HCT116 (cell line): ENCODE measurements at regions not wholly inside any gene's neighbourhood (a gene's known extent, or its start where the extent isn't known, plus 50 kb on each side); places are given as distances from the start of the nearest gene placed in this dataset.

Experiments used
- ATAC-seq: fragments of 200-7000 bp; cut with Tn5 transposase; 2 replicates; pipeline ENCODE4 v1.9.1; 2020; ENCODE audit warnings: mild to moderate bottlenecking, moderate library complexity
- BruUV-seq: library from RNA; stranded (reverse); fragments of 400-500 nt; replicated peaks from 2 replicates; lab custom pipeline; 2021; lab: Mats Ljungman, UMichigan
- CTCF ChIA-PET: fragments of 300-600 bp; sonication (Branson Sonifier 250); formaldehyde crosslinking; loops from one replicate; lab custom pipeline; 2021; ENCODE audit warnings: antibody characterized with exemption; lab: Charles Lee
- POLR2A ChIA-PET: fragments of 300-600, 350-600 bp; sonication (Branson Sonifier 250); formaldehyde crosslinking; loops from one replicate; lab custom pipeline; 2021; ENCODE audit warnings: antibody characterized with exemption; lab: Charles Lee
- RAD21 ChIA-PET, 2 experiments: fragments of 300-600 bp; sonication (Branson Sonifier 250); formaldehyde crosslinking; loops; one replicate each; lab custom pipeline; 2023; ENCODE audit warnings: low total read pairs in 2 of 2; ENCODE audit not compliant: uncharacterized antibody in 2 of 2, unreplicated experiment in 2 of 2, low non-redundant PET in 1 of 2; lab: Charles Lee
- DNase-seq: peaks from one replicate; pipeline ENCODE4 v3.0.0-alpha.2; 2010; ENCODE audit warnings: low read depth, low spot score
- H2AFZ ChIP-seq: fragments of 200-600 bp; shearing (Covaris generic), sonication (generic); 2 replicates; pipeline ENCODE4 v1.6.1; 2017; ENCODE audit warnings: low read depth, mixed run types, mixed read lengths, antibody characterized with exemption, low read length; ENCODE audit not compliant: poor library complexity, severe bottlenecking
- H3K27ac ChIP-seq: 2 replicates; pipeline ENCODE4 v1.5.1; 2012; ENCODE audit warnings: low read depth, low read length
- H3K27me3 ChIP-seq: fragments of 200-600 bp; sonication (generic); 2 replicates; pipeline ENCODE4 v1.6.1; 2016; ENCODE audit warnings: mixed run types, low read length, mixed read lengths; ENCODE audit not compliant: insufficient read depth
- H3K36me3 ChIP-seq, 2 experiments: fragments of 200-500 bp in 1 of 2; fragments of 200-600 bp in 1 of 2; sonication (Bioruptor generic) in 1 of 2; sonication (generic) in 1 of 2; 2 replicates each; pipeline versions ENCODE4 v1.5.1 to v1.6.1; 2014 to 2016; ENCODE audit warnings: low read length in 2 of 2, inconsistent platforms in 1 of 2, mixed read lengths in 1 of 2, mixed run types in 1 of 2; ENCODE audit not compliant: insufficient read depth in 2 of 2, control insufficient read depth in 1 of 2
- H3K4me1 ChIP-seq, 2 experiments: fragments of 200-600 bp in 1 of 2; sonication (generic) in 1 of 2; 2 replicates each; pipeline versions ENCODE4 v1.5.1 to v1.6.1; 2012 to 2017; ENCODE audit warnings: low read length in 2 of 2, inconsistent platforms in 1 of 2, mild to moderate bottlenecking in 1 of 2, mixed read lengths in 1 of 2, mixed run types in 1 of 2, moderate library complexity in 1 of 2; ENCODE audit not compliant: insufficient read depth in 2 of 2, control insufficient read depth in 1 of 2
- H3K4me2 ChIP-seq: fragments of 200-600 bp; sonication (generic); 2 replicates; pipeline ENCODE4 v1.6.1; 2017; ENCODE audit warnings: mixed run types, low read length, mixed read lengths
- H3K4me3 ChIP-seq, 2 experiments: fragments of 200-600 bp in 1 of 2; sonication (generic) in 1 of 2; replicated peaks in 1 of 2; 2 replicates each; pipeline ENCODE4 v1.5.1; 2011 to 2016; ENCODE audit warnings: low read length in 2 of 2, control low read depth in 1 of 2, low read depth in 1 of 2, mild to moderate bottlenecking in 1 of 2, mixed read lengths in 1 of 2, mixed run types in 1 of 2
- H3K79me2 ChIP-seq: fragments of 200-600 bp; sonication (generic); 2 replicates; pipeline ENCODE4 v1.6.1; 2017; ENCODE audit warnings: mild to moderate bottlenecking, mixed run types, low read length, moderate library complexity, mixed read lengths; ENCODE audit not compliant: insufficient read depth
- H3K9ac ChIP-seq: fragments of 200-600 bp; sonication (generic); 2 replicates; pipeline ENCODE4 v1.6.1; 2016; ENCODE audit warnings: low read length, mixed read lengths
- H3K9me2 ChIP-seq: fragments of 200-600 bp; sonication (generic), shearing (Covaris generic); 2 replicates; pipeline ENCODE4 v1.6.1; 2017; ENCODE audit warnings: mixed run types, mild to moderate bottlenecking, moderate library complexity; ENCODE audit not compliant: insufficient read depth
- H3K9me3 ChIP-seq, 2 experiments: fragments of 200-500 bp in 1 of 2; fragments of 200-600 bp in 1 of 2; sonication (Bioruptor generic) in 1 of 2; sonication (generic) in 1 of 2; 2 replicates each; pipeline ENCODE4 v1.6.1; 2014 to 2017; ENCODE audit warnings: low read length in 2 of 2, mixed read lengths in 2 of 2, inconsistent platforms in 1 of 2, low read depth in 1 of 2, mild to moderate bottlenecking in 1 of 2, mixed run types in 1 of 2, moderate library complexity in 1 of 2; ENCODE audit not compliant: control insufficient read depth in 1 of 2, insufficient read depth in 1 of 2
- H4K20me1 ChIP-seq: fragments of 200-600 bp; sonication (generic), shearing (Covaris generic); 2 replicates; pipeline ENCODE4 v1.6.1; 2017; ENCODE audit warnings: mixed run types, mild to moderate bottlenecking, moderate library complexity; ENCODE audit not compliant: insufficient read depth
- CTCF ChIP-seq, 3 experiments: fragments of 200-600 bp in 1 of 3; sonication (generic) in 1 of 3; IDR thresholded peaks in 2 of 3; conservative IDR thresholded peaks in 1 of 3; 2 replicates each; pipeline ENCODE4 v1.5.1; 2012 to 2017; ENCODE audit warnings: low read depth in 2 of 3, low read length in 2 of 3, antibody characterized with exemption in 1 of 3, borderline replicate concordance in 1 of 3, control low read depth in 1 of 3, mild to moderate bottlenecking in 1 of 3, mixed read lengths in 1 of 3, mixed run types in 1 of 3, moderate library complexity in 1 of 3; ENCODE audit not compliant: insufficient read depth in 1 of 3
- EZH2phosphoT487 ChIP-seq: fragments of 200-600 bp; IDR thresholded peaks from 2 replicates; pipeline ENCODE4 v1.6.1; 2018; ENCODE audit warnings: antibody characterized with exemption, borderline replicate concordance
- FOSL1 ChIP-seq: IDR thresholded peaks from 2 replicates; pipeline ENCODE4 v1.6.1; 2012; ENCODE audit warnings: low read depth
- RAD21 ChIP-seq: IDR thresholded peaks from 2 replicates; pipeline ENCODE4 v1.6.1; 2012; ENCODE audit warnings: low read depth, mild to moderate bottlenecking
- REST ChIP-seq: IDR thresholded peaks from 2 replicates; pipeline ENCODE4 v1.6.1; 2012; ENCODE audit warnings: low read depth
- SP1 ChIP-seq: IDR thresholded peaks from 2 replicates; pipeline ENCODE4 v1.6.1; 2012; ENCODE audit warnings: low read depth
- TCF7L2 ChIP-seq: IDR thresholded peaks from 2 replicates; pipeline ENCODE4 v1.7.0; 2011; ENCODE audit warnings: borderline replicate concordance, inconsistent platforms; ENCODE audit not compliant: insufficient read depth, insufficient read length; ENCODE audit errors: extremely low read depth
- ZFX ChIP-seq: fragments of 450-650 bp; IDR thresholded peaks from 2 replicates; pipeline ENCODE4 v1.6.1; 2017
- ZNF274 ChIP-seq: fragments of 200-500 bp; sonication (Bioruptor generic); IDR thresholded peaks from 2 replicates; pipeline ENCODE4 v1.6.1; 2014; ENCODE audit warnings: mild to moderate bottlenecking, low read depth, low read length, inconsistent platforms
- intact Hi-C: fragments of 100-400 bp; cut with micrococcal nuclease; formaldehyde crosslinking; loops from 2 replicates; pipeline ENCODE4 v1.10.0; 2022

- DNase-seq (no peak), ATAC-seq (no peak)
- no TSS peak for BruUV-seq
- ChIA-PET POLR2A (no interaction called here), CTCF (no interaction called here), RAD21 (no interaction called here)
- Histone ChIP-seq H3K9ac (no peak overlapping the region), H3K4me1 (no peaks in the 10 kb centered on the region), H3K9me2 (no peaks in the 10 kb centered on the region), H3K79me2 (no peaks in the 10 kb centered on the region), H4K20me1 (no peaks in the 10 kb centered on the region), H2AFZ (no peak overlapping the region), H3K27ac (no peak overlapping the region), H3K4me3 (no peak overlapping the region), H3K9me3 (peaks cover 3 to 5% of the 10 kb centered on the region in 2 experiments; a peak in 2 of 4 replicates), H3K4me2 (no peak overlapping the region), H3K27me3 (peaks cover 59% of the 10 kb centered on the region), H3K36me3 (no peaks in the 10 kb centered on the region)
- TF ChIP-seq EZH2phosphoT487 (no peak), ZNF274 (no peak), TCF7L2 (no peak), RAD21 (no peak), FOSL1 (no peak), CTCF (IDR thresholded peaks at IDR 0.05 in 2 of 3, conservative IDR thresholded peaks at IDR 0.05 in 1 of 3; ENCODE audit: borderline replicate concordance in 1 of 3, insufficient read depth in 1 of 3, low read depth in 2 of 3, low read length in 2 of 3) (no peak), REST (no peak), SP1 (no peak), ZFX (no peak)
- intact Hi-C loops, result no loop called here
Measured at GRCh38 chr11:45494738-45495137, 170.7 kb downstream of the CHST1 start.
